GM23338 (cell line): ENCODE measurements at regions not wholly inside any gene's neighbourhood (a gene's known extent, or its start where the extent isn't known, plus 50 kb on each side); places are given as distances from the start of the nearest gene placed in this dataset.

Experiments used
- TF ChIP-seq, protein P1 (sequence below), 2 experiments: fragments of 200-600 bp in 1 of 2; sonication (generic) in 1 of 2; conservative IDR thresholded peaks; 2 replicates each; pipeline versions ENCODE4 v1.5.1 to v1.6.1; 2016 to 2017; ENCODE audit warnings: antibody characterized with exemption in 2 of 2, low read depth in 2 of 2, mild to moderate bottlenecking in 2 of 2, moderate library complexity in 1 of 2
- TF ChIP-seq, protein P2 (sequence below): IDR thresholded peaks from 2 replicates; pipeline ENCODE4 v1.6.1; 2016; ENCODE audit warnings: antibody characterized with exemption

DNA sequence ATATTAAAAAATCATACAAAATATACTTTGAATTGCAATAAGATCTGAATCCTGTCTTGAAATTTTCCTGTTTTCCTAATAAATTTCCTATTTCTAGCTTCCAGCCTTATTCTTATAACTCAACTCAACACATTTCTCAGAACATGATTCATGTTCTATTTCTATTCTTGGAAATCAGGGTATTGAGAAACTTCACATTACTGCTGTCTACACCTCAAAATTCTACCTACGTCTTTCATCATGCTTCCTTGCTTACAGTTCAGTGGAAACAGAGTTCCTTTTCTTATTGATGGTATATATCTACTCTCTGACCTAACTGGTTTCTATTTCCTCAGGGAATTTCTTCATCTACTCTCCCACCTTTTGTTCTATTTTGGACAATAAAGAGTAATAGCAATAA, 2139.0 kb downstream of the ARAP2 start:
- TF ChIP-seq, protein P1, sequence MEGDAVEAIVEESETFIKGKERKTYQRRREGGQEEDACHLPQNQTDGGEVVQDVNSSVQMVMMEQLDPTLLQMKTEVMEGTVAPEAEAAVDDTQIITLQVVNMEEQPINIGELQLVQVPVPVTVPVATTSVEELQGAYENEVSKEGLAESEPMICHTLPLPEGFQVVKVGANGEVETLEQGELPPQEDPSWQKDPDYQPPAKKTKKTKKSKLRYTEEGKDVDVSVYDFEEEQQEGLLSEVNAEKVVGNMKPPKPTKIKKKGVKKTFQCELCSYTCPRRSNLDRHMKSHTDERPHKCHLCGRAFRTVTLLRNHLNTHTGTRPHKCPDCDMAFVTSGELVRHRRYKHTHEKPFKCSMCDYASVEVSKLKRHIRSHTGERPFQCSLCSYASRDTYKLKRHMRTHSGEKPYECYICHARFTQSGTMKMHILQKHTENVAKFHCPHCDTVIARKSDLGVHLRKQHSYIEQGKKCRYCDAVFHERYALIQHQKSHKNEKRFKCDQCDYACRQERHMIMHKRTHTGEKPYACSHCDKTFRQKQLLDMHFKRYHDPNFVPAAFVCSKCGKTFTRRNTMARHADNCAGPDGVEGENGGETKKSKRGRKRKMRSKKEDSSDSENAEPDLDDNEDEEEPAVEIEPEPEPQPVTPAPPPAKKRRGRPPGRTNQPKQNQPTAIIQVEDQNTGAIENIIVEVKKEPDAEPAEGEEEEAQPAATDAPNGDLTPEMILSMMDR (conservative IDR thresholded peaks at IDR 0.05; ENCODE audit: low read depth in 2 of 2), result no peak
- TF ChIP-seq, protein P2, sequence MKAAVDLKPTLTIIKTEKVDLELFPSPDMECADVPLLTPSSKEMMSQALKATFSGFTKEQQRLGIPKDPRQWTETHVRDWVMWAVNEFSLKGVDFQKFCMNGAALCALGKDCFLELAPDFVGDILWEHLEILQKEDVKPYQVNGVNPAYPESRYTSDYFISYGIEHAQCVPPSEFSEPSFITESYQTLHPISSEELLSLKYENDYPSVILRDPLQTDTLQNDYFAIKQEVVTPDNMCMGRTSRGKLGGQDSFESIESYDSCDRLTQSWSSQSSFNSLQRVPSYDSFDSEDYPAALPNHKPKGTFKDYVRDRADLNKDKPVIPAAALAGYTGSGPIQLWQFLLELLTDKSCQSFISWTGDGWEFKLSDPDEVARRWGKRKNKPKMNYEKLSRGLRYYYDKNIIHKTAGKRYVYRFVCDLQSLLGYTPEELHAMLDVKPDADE, result no peak
